Choroid plexus epithelial cell (primary cell): ENCODE measurements at regions not wholly inside any gene's neighbourhood (a gene's known extent, or its start where the extent isn't known, plus 50 kb on each side); places are given as distances from the start of the nearest gene placed in this dataset.

Source experiments
- DNase-seq: peaks from one replicate; pipeline ENCODE4 v3.0.0-alpha.2; 2010; ENCODE audit warnings: low read depth
- H3K4me3 ChIP-seq: 2 replicates; pipeline ENCODE4 v1.5.1; 2011; ENCODE audit warnings: low read depth, mild to moderate bottlenecking, control low read depth, low read length, moderate library complexity
- TF ChIP-seq, protein P1 (sequence below): conservative IDR thresholded peaks from 2 replicates; pipeline ENCODE4 v1.5.1; 2011; ENCODE audit warnings: low read depth, mild to moderate bottlenecking, control low read depth, inconsistent platforms, low read length, moderate library complexity

DNA sequence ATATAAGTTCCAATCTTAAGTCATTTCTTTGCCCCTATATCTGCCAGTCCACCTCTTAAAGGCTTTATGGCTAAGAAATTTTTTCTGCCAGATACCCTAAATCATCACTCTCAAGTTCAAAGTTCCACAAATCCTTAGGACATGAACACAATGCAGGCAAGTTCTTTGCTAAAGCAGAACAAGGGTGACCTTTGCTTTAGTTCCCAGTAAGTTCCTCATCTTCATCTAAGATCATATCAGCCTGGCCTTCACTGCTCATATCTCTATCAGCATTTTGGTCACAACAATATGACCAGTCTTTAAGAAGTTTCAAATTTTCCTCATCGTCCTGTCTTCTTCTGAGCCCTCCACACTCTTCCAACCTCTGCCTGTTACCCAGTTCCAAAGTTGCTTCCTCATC lies 402.2 kb upstream of the RUNX1 start:
- no peak for DNase-seq
- TF ChIP-seq, protein P1, sequence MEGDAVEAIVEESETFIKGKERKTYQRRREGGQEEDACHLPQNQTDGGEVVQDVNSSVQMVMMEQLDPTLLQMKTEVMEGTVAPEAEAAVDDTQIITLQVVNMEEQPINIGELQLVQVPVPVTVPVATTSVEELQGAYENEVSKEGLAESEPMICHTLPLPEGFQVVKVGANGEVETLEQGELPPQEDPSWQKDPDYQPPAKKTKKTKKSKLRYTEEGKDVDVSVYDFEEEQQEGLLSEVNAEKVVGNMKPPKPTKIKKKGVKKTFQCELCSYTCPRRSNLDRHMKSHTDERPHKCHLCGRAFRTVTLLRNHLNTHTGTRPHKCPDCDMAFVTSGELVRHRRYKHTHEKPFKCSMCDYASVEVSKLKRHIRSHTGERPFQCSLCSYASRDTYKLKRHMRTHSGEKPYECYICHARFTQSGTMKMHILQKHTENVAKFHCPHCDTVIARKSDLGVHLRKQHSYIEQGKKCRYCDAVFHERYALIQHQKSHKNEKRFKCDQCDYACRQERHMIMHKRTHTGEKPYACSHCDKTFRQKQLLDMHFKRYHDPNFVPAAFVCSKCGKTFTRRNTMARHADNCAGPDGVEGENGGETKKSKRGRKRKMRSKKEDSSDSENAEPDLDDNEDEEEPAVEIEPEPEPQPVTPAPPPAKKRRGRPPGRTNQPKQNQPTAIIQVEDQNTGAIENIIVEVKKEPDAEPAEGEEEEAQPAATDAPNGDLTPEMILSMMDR: no peak
- H3K4me3 ChIP-seq: no peak overlapping the region

DNA sequence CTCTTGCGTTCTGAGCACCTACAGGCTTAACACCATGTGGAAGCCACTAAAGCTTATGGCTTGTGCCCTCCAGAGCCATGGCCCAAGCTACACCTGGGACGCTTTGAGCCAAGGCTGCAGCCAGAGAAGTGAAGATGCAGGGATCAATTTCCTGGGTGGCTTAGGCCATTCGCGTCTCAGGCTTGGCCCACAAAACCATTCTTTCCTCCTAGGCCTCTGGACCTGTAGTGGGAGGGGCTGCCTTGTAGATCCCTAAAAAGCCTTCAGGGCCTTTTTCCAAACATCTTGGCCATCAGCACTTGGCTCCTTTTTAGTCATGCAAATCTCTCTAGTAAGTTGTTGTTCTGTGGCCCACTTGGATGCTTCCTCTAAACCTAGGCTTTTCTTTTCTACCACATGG lies 401.7 kb upstream of the RUNX1 start:
- TF ChIP-seq, protein P1: no peak
- H3K4me3 ChIP-seq: no peak overlapping the region
- DNase-seq: no peak

DNA sequence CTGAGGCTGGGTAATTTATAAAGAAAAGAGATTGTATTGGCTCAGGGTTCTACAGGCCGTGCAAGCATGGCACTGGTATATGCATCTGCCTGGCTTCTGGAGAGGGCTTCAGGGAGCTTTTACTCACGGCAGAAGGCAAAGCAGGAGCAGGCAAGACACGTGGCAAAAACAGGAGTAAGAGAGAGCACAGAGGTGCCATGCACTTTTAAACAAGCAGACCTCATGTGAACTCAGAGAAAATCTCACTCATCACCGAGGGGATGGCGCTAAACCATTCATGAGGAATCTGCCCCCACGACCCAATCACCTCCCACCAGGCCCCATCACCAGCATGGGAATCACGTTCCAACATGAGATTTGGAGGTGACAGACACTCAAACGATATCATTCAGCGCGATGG lies 400.7 kb upstream of the RUNX1 start:
- no peak for DNase-seq
- no peak overlapping the region for H3K4me3 ChIP-seq
- TF ChIP-seq, protein P1: no peak

DNA sequence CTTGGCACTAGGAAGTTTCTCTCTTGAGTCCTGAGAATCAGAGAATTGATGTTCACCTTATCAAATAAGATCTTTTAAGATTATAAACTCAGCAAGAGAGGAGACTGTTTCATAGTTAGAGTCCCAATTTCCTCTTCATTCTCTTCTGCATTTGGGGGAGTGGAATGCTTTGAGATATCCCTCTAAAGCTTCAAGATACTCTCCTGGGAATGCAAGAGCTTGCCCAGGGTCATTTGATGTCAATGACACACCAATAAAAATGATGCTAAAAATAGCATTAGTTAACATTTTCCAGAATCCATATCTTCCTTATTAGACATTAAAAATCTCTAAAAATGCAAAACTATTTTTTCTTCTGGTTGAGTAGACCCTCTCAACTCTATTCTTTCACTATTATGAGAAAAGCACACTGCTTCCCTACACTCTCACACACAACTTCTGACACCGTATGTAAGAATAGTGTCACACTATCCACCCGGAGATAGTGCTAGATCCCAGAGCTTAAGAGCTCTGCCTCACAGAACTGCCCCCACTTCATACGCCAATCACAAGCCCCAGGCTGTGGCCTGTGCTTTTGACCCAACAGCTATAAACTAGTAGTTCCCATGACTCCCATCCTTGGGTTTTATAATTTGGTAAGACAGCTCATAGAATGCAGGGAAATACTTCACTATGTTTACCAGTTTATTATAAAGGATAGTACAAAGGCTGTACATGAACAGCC lies 399.9 kb upstream of the RUNX1 start:
- H3K4me3 ChIP-seq: no peak overlapping the region
- no peak for DNase-seq
- TF ChIP-seq, protein P1: no peak

DNA sequence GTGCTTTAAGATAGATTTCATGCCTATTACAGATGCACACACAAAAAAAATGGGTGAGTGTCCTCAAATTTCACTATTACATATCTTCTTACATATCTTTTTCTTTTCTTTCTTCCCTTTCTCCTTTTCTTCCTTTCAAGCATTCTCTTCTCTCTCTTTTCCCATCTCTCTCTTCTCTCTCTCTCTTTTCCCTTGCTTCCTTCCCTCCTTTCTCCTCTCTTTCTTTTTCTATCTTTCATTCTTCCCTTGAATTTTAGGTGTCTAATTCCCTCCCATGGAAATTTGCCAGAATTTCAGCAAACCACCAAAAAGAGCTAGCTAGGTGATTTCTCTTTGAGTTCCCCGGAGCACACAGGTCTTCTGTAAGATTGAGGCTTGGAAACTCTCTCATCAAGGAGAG lies 395.3 kb upstream of the RUNX1 start:
- H3K4me3 ChIP-seq: no peak overlapping the region
- no peak for DNase-seq

DNA sequence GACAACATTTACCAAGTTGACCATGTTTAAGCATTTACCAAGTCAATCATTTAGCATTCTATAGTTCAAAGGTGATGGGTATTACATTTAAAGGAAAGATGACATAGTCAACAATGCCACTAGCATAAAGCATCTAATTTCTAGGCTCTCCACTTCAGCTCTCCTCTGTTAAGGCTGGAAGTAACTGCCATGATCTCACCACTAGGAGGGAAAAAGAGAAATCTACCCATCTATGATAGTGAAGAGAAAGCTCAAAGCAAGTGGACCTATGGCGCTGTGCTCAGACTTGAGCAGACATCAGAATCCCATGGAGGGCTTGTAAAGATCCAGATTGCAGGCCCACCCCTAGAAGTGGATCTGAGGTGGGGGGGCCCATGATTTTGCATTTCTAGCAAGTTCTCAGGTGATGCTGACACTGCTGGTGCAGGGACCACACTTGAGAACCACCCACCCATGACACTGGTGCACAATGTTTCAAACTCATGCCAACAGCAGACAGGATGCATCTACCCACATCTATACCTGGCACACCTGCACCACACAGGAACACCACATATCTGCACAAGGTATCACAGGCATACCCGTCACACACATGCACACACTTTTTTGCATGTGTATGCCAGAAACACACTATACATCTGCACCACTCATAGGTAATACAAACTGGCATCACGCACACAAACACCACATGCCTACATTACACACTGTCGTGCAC lies 392.9 kb upstream of the RUNX1 start:
- TF ChIP-seq, protein P1: peak; percentile 38
- DNase-seq: no peak
- H3K4me3 ChIP-seq: no peak overlapping the region

More for the DNA sequence above, 395.3 kb upstream of the RUNX1 start:
- TF ChIP-seq, protein P1: no peak
